GM21723 (cell line): ENCODE measurements at regions not wholly inside any gene's neighbourhood (a gene's known extent, or its start where the extent isn't known, plus 50 kb on each side); places are given as distances from the start of the nearest gene placed in this dataset.
A peak's percentile ranks its signal among the peaks of the same experiment; 100 is the strongest.

Source experiments
- ATAC-seq: cut with Tn5 transposase; IDR thresholded peaks from one replicate; pipeline ENCODE4 v1.9.1; 2021; ENCODE audit warnings: mild to moderate bottlenecking, moderate library complexity; ENCODE audit not compliant: unreplicated experiment

- ATAC-seq: no peak
These were observed 52.5 kb downstream of the EPRS1 start for GRCh38 chr1:219993554-219994433.

DNA sequence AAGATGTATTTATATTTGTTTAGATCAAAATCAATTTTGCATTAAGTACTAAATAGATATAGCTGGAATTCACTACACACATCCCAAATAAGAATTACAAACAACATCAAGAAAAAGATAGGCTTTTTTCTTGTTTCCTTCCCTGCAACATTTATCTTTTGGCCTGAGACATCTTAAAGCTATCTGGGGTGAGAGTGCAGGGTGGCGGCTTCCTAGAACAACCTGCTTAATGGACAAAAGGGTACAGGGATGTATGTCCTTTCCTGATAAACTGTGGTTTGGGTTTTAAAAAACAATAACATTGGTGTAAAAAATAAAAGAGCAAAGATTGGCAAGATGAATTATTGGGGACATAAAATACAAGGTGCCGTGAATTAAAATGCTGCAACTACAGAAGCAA lies 54.4 kb downstream of the EPRS1 start:
- no peak for ATAC-seq

GRCh38 chr1:219991511-219991810 lies 54.8 kb downstream of the EPRS1 start:
- no peak for ATAC-seq

GRCh38 chr1:219990782-219991510 lies 55.4 kb downstream of the EPRS1 start:
- no peak for ATAC-seq

DNA sequence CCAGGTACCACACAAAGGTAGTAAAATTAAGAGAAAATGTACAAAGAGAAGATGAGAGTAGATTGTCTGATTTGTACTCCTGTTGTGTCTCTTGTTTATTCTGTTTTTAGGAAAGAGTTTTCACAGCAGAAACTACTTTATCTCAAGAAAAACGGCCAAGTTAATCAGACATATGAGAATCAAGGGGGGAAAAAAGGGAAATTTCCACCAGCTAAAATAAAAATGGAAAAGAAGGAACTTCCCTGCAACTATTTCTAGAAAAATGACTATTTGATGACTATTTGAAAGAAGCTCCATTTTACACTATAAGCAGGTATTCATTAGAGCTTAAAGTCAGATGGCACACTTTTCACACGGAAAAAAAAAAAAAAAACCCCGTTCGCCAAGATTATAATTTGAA lies 56.5 kb downstream of the EPRS1 start:
- ATAC-seq: no peak

DNA sequence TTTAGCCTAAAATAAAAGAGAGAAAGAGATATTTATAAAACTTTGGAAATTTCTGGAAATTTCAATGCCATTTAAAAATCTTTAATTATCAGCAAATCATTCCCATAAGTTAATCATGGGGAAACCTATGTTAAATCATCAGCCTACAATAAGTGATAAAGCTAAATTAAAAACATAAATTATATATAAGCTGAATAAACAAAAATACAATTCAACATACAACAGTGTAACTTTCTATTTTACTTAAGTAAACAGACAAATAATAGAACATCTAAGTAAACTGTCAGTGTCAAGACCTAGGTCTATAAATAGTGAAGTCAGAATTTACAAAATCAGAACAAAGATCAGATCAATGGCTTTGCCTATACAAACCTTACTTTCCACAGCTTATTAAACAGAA lies 57.5 kb downstream of the EPRS1 start:
- no peak for ATAC-seq

- peak; percentile 81 for ATAC-seq
These were observed 57.9 kb downstream of the EPRS1 start for GRCh38 chr1:219988387-219988786.

DNA sequence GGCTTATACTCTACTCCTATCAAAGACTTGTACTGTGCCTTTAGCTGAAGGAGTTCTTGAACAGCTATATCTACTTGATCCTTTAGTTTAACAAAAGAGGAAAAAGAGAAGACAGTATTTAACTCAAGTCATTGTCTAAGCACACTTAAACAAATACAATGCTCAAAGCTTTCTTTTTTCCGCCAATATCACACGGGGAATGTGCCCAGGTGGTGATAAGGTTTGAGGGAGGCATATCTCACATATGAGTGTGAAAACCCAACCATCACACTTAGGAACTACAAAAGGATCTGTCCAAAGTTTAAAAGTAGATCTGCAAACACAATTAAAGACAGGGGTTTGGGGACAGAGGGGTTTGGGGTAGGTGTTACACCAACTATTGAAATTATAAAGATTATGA lies 59.0 kb upstream of the SLC30A10 start:
- no peak for ATAC-seq

GRCh38 chr1:219985169-219985568 lies 56.8 kb upstream of the SLC30A10 start:
- ATAC-seq: peak; percentile 50
